ENCODE measurements at regions not wholly inside any gene's neighbourhood (a gene's known extent, or its start where the extent isn't known, plus 50 kb on each side); places are given as distances from the start of the nearest gene placed in this dataset.
"Not testable (repeated sequence)": the region's sequence is repeated elsewhere in the genome, so short reads cannot be mapped to it uniquely, and the experiment has no call there.

DNA sequence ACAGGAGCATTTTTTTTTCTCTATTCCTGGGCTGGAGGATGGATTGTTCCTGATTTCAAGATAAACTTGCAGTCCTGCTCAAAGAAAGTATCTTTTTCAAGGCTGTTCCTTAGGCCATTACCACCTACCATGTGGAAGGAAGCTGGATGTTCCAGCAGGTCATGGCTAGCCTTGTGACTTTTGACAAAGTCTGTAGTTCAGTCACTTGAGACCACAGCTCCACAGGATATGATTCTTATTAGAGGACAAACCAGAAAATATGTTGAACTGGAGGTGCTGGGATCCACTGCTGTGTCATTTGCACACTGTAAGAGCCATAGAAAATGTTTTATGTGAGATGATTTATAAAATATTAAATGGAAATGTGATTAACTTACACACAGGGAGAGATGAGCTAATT is 184.2 kb upstream of the ACO1 start:
- no peak overlapping the region for H3K9ac ChIP-seq (ENCODE audit: low read depth, low read length, poor library complexity, severe bottlenecking)
- H3K79me2 ChIP-seq (ENCODE audit: insufficient read depth, low read length) = no peaks in the 10 kb centered on the region
- H3F3A ChIP-seq (ENCODE audit: low read depth) = no peaks in the 10 kb centered on the region
- H3K4me3 ChIP-seq (ENCODE audit: low read length, poor library complexity, severe bottlenecking) = no peak overlapping the region
- H3K4me2 ChIP-seq (ENCODE audit: low read depth, low read length, poor library complexity, severe bottlenecking) = no peak overlapping the region
- TF ChIP-seq, protein P1, sequence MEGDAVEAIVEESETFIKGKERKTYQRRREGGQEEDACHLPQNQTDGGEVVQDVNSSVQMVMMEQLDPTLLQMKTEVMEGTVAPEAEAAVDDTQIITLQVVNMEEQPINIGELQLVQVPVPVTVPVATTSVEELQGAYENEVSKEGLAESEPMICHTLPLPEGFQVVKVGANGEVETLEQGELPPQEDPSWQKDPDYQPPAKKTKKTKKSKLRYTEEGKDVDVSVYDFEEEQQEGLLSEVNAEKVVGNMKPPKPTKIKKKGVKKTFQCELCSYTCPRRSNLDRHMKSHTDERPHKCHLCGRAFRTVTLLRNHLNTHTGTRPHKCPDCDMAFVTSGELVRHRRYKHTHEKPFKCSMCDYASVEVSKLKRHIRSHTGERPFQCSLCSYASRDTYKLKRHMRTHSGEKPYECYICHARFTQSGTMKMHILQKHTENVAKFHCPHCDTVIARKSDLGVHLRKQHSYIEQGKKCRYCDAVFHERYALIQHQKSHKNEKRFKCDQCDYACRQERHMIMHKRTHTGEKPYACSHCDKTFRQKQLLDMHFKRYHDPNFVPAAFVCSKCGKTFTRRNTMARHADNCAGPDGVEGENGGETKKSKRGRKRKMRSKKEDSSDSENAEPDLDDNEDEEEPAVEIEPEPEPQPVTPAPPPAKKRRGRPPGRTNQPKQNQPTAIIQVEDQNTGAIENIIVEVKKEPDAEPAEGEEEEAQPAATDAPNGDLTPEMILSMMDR (conservative IDR thresholded peaks at IDR 0.05; ENCODE audit: low read length) = no peak
- TF ChIP-seq EZH2phosphoT487 (IDR thresholded peaks at IDR 0.05; ENCODE audit: borderline replicate concordance) = no peak
- H3K4me1 ChIP-seq (ENCODE audit: insufficient read depth, low read length, poor library complexity, severe bottlenecking) = no peaks in the 10 kb centered on the region
- no peaks in the 10 kb centered on the region for H3K9me2 ChIP-seq (replicated peaks; ENCODE audit: low read depth, low read length)
- H4K20me1 ChIP-seq (ENCODE audit: insufficient read depth, low read length, poor library complexity, severe bottlenecking) = no peaks in the 10 kb centered on the region
- 0 out of 2 replicates have a peak, but pooled peaks cover 3% of the 10 kb centered on the region for H3K9me3 ChIP-seq (ENCODE audit: insufficient read depth, low read depth, low read length)
- H3K27me3 ChIP-seq (ENCODE audit: insufficient read depth, low read length, poor library complexity, severe bottlenecking) = no peaks in the 10 kb centered on the region
- H2AFZ ChIP-seq (ENCODE audit: low read length) = no peak overlapping the region
- no peaks in the 10 kb centered on the region for H3K36me3 ChIP-seq (ENCODE audit: insufficient read depth, low read length)

DNA sequence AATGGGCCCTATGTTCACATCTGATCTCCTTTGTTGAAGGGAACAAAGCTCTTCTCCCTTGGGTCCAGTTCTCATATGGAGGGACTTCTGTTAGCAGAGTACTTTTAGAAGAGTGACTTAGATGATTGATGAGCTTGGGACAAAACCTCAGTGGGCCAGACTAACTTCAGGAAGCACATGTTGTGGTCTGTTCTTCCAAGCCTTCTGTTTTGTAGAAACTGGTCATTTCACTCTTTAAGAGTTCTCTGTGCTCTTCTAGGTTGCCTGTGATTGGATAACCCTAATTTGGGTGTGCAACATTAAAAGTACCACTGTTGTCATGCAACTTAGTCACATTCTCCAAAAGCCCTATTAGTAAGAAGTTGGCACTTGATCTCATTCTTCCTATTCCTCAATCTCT is 183.5 kb upstream of the ACO1 start:
- TF ChIP-seq, protein P1 (conservative IDR thresholded peaks at IDR 0.05; ENCODE audit: low read length) = no peak
- no peak for TF ChIP-seq EZH2phosphoT487 (IDR thresholded peaks at IDR 0.05; ENCODE audit: borderline replicate concordance)
- no peak overlapping the region for H2AFZ ChIP-seq (ENCODE audit: low read length)
- H4K20me1 ChIP-seq (ENCODE audit: insufficient read depth, low read length, poor library complexity, severe bottlenecking) = no peaks in the 10 kb centered on the region
- no peaks in the 10 kb centered on the region for H3K27me3 ChIP-seq (ENCODE audit: insufficient read depth, low read length, poor library complexity, severe bottlenecking)
- H3K9me2 ChIP-seq (replicated peaks; ENCODE audit: low read depth, low read length) = no peaks in the 10 kb centered on the region
- H3K4me2 ChIP-seq (ENCODE audit: low read depth, low read length, poor library complexity, severe bottlenecking) = no peak overlapping the region
- 0 out of 2 replicates have a peak, but pooled peaks cover 3% of the 10 kb centered on the region for H3K9me3 ChIP-seq (ENCODE audit: insufficient read depth, low read depth, low read length)
- H3K9ac ChIP-seq (ENCODE audit: low read depth, low read length, poor library complexity, severe bottlenecking) = no peak overlapping the region
- H3K36me3 ChIP-seq (ENCODE audit: insufficient read depth, low read length) = no peaks in the 10 kb centered on the region
- no peaks in the 10 kb centered on the region for H3K79me2 ChIP-seq (ENCODE audit: insufficient read depth, low read length)
- no peak overlapping the region for H3K4me3 ChIP-seq (ENCODE audit: low read length, poor library complexity, severe bottlenecking)
- no peaks in the 10 kb centered on the region for H3F3A ChIP-seq (ENCODE audit: low read depth)
- H3K4me1 ChIP-seq (ENCODE audit: insufficient read depth, low read length, poor library complexity, severe bottlenecking) = no peaks in the 10 kb centered on the region

DNA sequence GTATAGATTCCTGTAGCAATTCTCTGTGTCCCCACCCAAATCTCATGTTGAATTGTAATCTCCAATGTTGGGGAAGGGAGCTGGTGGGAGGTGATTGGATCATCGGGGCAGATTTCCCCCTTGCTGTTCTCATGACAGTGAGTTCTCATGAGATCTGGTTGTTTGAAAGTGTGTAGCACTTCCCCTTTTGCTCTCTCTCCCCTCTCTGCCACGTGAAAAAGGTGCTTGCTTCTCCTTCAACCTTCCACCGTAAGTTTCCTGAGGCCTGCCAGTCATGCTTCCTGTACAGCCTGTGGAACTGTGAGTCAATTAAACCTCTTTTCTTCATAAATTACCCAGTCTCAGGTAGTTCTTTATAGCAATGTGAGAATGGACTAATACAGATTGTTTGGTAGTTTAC is 175.3 kb upstream of the ACO1 start:
- not testable (repeated sequence) for H3K4me3 ChIP-seq (ENCODE audit: low read length, poor library complexity, severe bottlenecking); H3K9me2 ChIP-seq (replicated peaks; ENCODE audit: low read depth, low read length); H3K79me2 ChIP-seq (ENCODE audit: insufficient read depth, low read length); H2AFZ ChIP-seq (ENCODE audit: low read length); H3K4me2 ChIP-seq (ENCODE audit: low read depth, low read length, poor library complexity, severe bottlenecking); H3K9me3 ChIP-seq (ENCODE audit: insufficient read depth, low read depth, low read length); H4K20me1 ChIP-seq (ENCODE audit: insufficient read depth, low read length, poor library complexity, severe bottlenecking); H3K4me1 ChIP-seq (ENCODE audit: insufficient read depth, low read length, poor library complexity, severe bottlenecking); H3K27me3 ChIP-seq (ENCODE audit: insufficient read depth, low read length, poor library complexity, severe bottlenecking); H3F3A ChIP-seq (ENCODE audit: low read depth); H3K36me3 ChIP-seq (ENCODE audit: insufficient read depth, low read length); H3K9ac ChIP-seq (ENCODE audit: low read depth, low read length, poor library complexity, severe bottlenecking)

DNA sequence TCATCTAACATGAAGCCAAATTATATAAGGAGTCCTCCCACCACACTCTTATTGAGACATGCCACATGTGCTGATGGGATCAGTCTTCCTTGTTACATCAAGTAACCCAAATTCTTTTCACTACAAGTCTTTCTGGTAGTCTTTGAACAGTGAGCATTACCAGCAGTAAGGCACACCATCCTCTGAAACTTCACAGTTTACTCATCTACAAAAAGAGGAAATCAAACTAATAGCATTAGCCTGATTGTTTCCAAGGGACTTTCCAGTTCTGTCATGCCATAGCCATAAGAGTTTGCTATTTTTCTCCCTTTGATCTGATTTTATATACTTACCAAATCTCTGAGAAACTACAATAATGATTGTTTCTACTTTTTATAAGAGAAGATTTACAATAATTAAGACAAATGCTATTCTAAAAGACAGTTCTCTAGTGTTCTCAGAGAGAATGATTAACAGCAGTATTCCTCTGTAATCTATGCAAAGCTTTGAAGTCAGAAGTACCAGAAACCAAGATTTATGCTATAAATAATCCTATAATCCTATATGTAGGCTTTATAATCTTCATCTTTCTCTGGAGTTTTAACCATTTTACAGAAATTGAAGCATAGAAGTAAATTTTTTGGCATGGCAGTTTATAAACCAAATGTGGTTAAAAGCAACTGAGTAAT is 166.2 kb upstream of the ACO1 start:
- Histone ChIP-seq H3F3A (ENCODE audit: low read depth) (no peaks in the 10 kb centered on the region), H3K9ac (ENCODE audit: low read depth, low read length, poor library complexity, severe bottlenecking) (no peak overlapping the region), H3K4me3 (ENCODE audit: low read length, poor library complexity, severe bottlenecking) (no peak overlapping the region), H2AFZ (ENCODE audit: low read length) (no peak overlapping the region), H3K4me2 (ENCODE audit: low read depth, low read length, poor library complexity, severe bottlenecking) (no peak overlapping the region), H3K27me3 (ENCODE audit: insufficient read depth, low read length, poor library complexity, severe bottlenecking) (no peaks in the 10 kb centered on the region), H3K36me3 (ENCODE audit: insufficient read depth, low read length) (no peaks in the 10 kb centered on the region), H3K9me2 (replicated peaks; ENCODE audit: low read depth, low read length) (no peaks in the 10 kb centered on the region), H4K20me1 (ENCODE audit: insufficient read depth, low read length, poor library complexity, severe bottlenecking) (no peaks in the 10 kb centered on the region), H3K9me3 (ENCODE audit: insufficient read depth, low read depth, low read length) (no peaks in the 10 kb centered on the region), H3K4me1 (ENCODE audit: insufficient read depth, low read length, poor library complexity, severe bottlenecking) (no peaks in the 10 kb centered on the region), H3K79me2 (ENCODE audit: insufficient read depth, low read length) (no peaks in the 10 kb centered on the region)
- TF ChIP-seq, protein P1 (conservative IDR thresholded peaks at IDR 0.05; ENCODE audit: low read length) = no peak
- TF ChIP-seq EZH2phosphoT487 (IDR thresholded peaks at IDR 0.05; ENCODE audit: borderline replicate concordance) = no peak

All from Loucy (cell line).